GM13976 (cell line): ENCODE measurements at regions not wholly inside any gene's neighbourhood (a gene's known extent, or its start where the extent isn't known, plus 50 kb on each side); places are given as distances from the start of the nearest gene placed in this dataset.

Experiments used
- DNase-seq: peaks from one replicate; pipeline ENCODE4 v3.0.0; 2012; ENCODE audit warnings: low spot score
- CTCF ChIP-seq: IDR thresholded peaks from 2 replicates; pipeline ENCODE4 v1.5.1; 2012; ENCODE audit warnings: borderline replicate concordance, mild to moderate bottlenecking; ENCODE audit not compliant: insufficient read depth; ENCODE audit errors: extremely low read depth, missing control alignments, control extremely low read depth
- in situ Hi-C: fragments of 300-500 bp; cut with MboI; formaldehyde crosslinking; loops from one replicate; pipeline ENCODE4 v1.12.0; 2022; ENCODE audit warnings: low sequenced_read_pairs, mixed read lengths, inconsistent platforms; ENCODE audit not compliant: unreplicated experiment

- no peak for TF ChIP-seq CTCF
- no peak for DNase-seq
- in situ Hi-C loops, result no loop called here
Observed at GRCh38 chr7:81414411-81414810, 355.4 kb downstream of the HGF start.

GRCh38 chr7:81410471-81411117 is 359.3 kb downstream of the HGF start:
- TF ChIP-seq CTCF, result no peak
- in situ Hi-C loops, result no loop called here
- DNase-seq, result no peak

GRCh38 chr7:81408728-81409127 is 361.1 kb downstream of the HGF start:
- no peak for TF ChIP-seq CTCF
- in situ Hi-C loops, result no loop called here
- DNase-seq, result no peak

GRCh38 chr7:81407094-81407493 is 362.8 kb downstream of the HGF start:
- in situ Hi-C loops, result no loop called here
- no peak for DNase-seq
- no peak for TF ChIP-seq CTCF

- no peak for TF ChIP-seq CTCF
- in situ Hi-C loops, result no loop called here
- no peak for DNase-seq
Observed at GRCh38 chr7:81404669-81405068, 365.2 kb downstream of the HGF start.

- DNase-seq, result no peak
- TF ChIP-seq CTCF, result no peak
- in situ Hi-C loops, result no loop called here
Observed at GRCh38 chr7:81402227-81402626, 367.6 kb downstream of the HGF start.

GRCh38 chr7:81399471-81399870 is 370.4 kb downstream of the HGF start:
- DNase-seq, result no peak
- in situ Hi-C loops, result no loop called here
- no peak for TF ChIP-seq CTCF
